IMR-90 (cell line): ENCODE measurements at regions not wholly inside any gene's neighbourhood (a gene's known extent, or its start where the extent isn't known, plus 50 kb on each side); places are given as distances from the start of the nearest gene placed in this dataset.

Source experiments
- BHLHE40 ChIP-seq: fragments of 150-350 bp; IDR thresholded peaks from 2 replicates; pipeline ENCODE4 v1.6.1; 2016; ENCODE audit warnings: mild to moderate bottlenecking, low read depth, low read length
- CTCF ChIP-seq: conservative IDR thresholded peaks from 2 replicates; pipeline ENCODE4 v1.5.1; 2012; ENCODE audit warnings: mild to moderate bottlenecking, low read depth, low read length, improper control_type of control experiment
- FOS ChIP-seq: fragments of 150-350 bp; IDR thresholded peaks from 2 replicates; pipeline ENCODE4 v1.6.1; 2016; ENCODE audit warnings: low read depth, low read length
- MAFK ChIP-seq: IDR thresholded peaks from 2 replicates; pipeline ENCODE4 v1.6.1; 2012; ENCODE audit warnings: low read depth, low read length, improper control_type of control experiment
- MAZ ChIP-seq: IDR thresholded peaks from 2 replicates; pipeline ENCODE4 v1.6.1; 2012; ENCODE audit warnings: low read depth, mild to moderate bottlenecking, low read length, improper control_type of control experiment, moderate library complexity, borderline replicate concordance
- MXI1 ChIP-seq: IDR thresholded peaks from 2 replicates; pipeline ENCODE4 v1.6.1; 2012; ENCODE audit warnings: low read depth, mild to moderate bottlenecking, low read length, moderate library complexity, borderline replicate concordance
- NFE2L2 ChIP-seq: fragments of 150-350 bp; IDR thresholded peaks from 2 replicates; pipeline ENCODE4 v1.6.1; 2016; ENCODE audit warnings: low read depth, mild to moderate bottlenecking, low read length
- POLR2A ChIP-seq: IDR thresholded peaks from 2 replicates; pipeline ENCODE4 v1.6.1; 2012; ENCODE audit warnings: mild to moderate bottlenecking, low read depth, low read length
- RAD21 ChIP-seq: IDR thresholded peaks from 2 replicates; pipeline ENCODE4 v1.6.1; 2012; ENCODE audit warnings: low read length, improper control_type of control experiment
- USF2 ChIP-seq: fragments of 150-350 bp; IDR thresholded peaks from 2 replicates; pipeline ENCODE4 v1.6.1; 2017; ENCODE audit warnings: mild to moderate bottlenecking, antibody characterized with exemption, low read length, low read depth

- TF ChIP-seq NFE2L2 (no peak), CTCF (no peak), POLR2A (no peak), MXI1 (no peak), MAFK (no peak), USF2 (no peak), MAZ (no peak), BHLHE40 (no peak), FOS (no peak), RAD21 (no peak)
Measured at GRCh38 chr6:68527691-68528090, 107.4 kb upstream of the ADGRB3 start.
